NB4 (cell line): ENCODE measurements at regions not wholly inside any gene's neighbourhood (a gene's known extent, or its start where the extent isn't known, plus 50 kb on each side); places are given as distances from the start of the nearest gene placed in this dataset.

Source experiments
- DNase-seq: peaks from one replicate; pipeline ENCODE4 v3.0.0; 2010; ENCODE audit warnings: low read depth
- H3K4me3 ChIP-seq: one replicate; pipeline ENCODE4 v1.5.1; 2011; ENCODE audit warnings: mild to moderate bottlenecking, low read depth, low read length, moderate library complexity
- MYC ChIP-seq: IDR thresholded peaks from 2 replicates; pipeline ENCODE4 v1.6.1; 2011; ENCODE audit warnings: low read depth, low read length
- POLR2A ChIP-seq: IDR thresholded peaks from 2 replicates; pipeline ENCODE4 v1.6.1; 2011; ENCODE audit warnings: mild to moderate bottlenecking; ENCODE audit not compliant: insufficient read length; ENCODE audit errors: extremely low read depth
- TF ChIP-seq, protein P1 (sequence below): IDR thresholded peaks from 2 replicates; pipeline ENCODE4 v1.6.1; 2011; ENCODE audit warnings: low read depth, low read length
- TF ChIP-seq, protein P2 (sequence below): IDR thresholded peaks from one replicate; pipeline ENCODE4 v1.5.1; 2012; ENCODE audit warnings: low read depth, low read length

DNA sequence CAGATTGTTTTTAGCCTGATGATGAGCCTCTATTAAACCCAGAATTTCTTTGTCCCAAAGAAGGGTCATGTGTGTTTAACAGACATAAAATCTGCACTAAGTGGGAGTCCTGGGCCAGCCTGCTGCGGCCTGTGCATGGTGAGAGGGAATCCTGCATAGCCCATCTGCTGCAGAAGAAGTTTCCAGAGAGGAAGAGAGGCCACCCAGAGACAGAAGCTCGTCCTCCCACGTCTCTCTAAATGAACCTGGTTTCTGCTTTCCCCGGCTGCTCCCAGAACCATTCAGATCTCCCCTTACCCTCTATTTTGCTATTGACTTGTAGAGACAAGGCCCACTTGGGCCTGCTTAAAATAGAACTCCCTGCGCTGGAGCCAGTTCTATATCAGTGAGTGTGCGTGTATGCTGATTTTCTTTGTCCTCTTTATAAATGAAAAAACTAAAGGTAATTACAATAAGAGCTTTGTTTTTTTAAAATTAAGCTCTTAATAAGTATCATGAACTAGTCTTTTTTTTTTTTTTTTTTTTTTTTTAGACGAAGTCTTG, 142.8 kb upstream of the RAB4A start:
- TF ChIP-seq, protein P1, sequence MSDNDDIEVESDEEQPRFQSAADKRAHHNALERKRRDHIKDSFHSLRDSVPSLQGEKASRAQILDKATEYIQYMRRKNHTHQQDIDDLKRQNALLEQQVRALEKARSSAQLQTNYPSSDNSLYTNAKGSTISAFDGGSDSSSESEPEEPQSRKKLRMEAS, result no peak
- TF ChIP-seq, protein P2, sequence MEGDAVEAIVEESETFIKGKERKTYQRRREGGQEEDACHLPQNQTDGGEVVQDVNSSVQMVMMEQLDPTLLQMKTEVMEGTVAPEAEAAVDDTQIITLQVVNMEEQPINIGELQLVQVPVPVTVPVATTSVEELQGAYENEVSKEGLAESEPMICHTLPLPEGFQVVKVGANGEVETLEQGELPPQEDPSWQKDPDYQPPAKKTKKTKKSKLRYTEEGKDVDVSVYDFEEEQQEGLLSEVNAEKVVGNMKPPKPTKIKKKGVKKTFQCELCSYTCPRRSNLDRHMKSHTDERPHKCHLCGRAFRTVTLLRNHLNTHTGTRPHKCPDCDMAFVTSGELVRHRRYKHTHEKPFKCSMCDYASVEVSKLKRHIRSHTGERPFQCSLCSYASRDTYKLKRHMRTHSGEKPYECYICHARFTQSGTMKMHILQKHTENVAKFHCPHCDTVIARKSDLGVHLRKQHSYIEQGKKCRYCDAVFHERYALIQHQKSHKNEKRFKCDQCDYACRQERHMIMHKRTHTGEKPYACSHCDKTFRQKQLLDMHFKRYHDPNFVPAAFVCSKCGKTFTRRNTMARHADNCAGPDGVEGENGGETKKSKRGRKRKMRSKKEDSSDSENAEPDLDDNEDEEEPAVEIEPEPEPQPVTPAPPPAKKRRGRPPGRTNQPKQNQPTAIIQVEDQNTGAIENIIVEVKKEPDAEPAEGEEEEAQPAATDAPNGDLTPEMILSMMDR, result no peak
- TF ChIP-seq POLR2A (no peak), MYC (no peak)
- no peak overlapping the region for H3K4me3 ChIP-seq
- DNase-seq, result peak; percentile 35

DNA sequence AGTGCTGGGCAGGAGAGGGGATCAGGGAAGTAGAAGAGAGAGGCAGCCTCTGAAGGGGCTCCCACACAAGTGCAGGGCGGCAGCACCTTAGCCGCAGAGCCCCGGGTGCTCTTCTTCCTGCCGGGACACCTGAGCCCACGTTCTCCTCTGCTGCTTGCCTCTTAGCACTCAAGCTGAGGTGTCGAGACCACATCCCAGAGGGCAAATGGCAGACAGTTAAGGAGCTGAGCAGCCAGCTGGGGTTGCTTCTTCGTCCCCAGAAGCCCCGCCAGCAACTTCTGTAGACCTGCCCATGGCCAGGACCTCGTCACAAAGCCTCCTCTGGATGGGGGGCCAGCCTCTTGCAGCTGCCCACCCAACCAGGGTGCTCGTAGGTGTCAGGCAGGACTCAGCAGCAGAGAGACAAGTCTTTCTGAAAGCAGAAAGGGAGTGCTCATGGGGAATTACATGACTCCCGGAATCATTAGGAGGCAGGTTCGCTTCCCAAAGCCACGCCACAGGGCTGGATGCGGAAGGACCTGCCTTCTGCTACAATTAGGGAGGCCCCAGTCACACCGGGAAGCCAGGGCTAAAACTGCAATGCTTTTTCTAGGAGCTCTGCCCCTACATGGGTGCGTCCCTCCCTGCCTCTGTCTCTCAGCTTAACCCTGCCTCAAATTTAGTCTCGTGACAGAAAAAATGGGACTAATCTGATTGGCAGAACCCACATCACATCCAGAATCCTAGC, 141.4 kb upstream of the RAB4A start:
- H3K4me3 ChIP-seq, result no peak overlapping the region
- DNase-seq, result no peak
- TF ChIP-seq MYC, result no peak
- TF ChIP-seq POLR2A, result no peak
- TF ChIP-seq, protein P1, result no peak

DNA sequence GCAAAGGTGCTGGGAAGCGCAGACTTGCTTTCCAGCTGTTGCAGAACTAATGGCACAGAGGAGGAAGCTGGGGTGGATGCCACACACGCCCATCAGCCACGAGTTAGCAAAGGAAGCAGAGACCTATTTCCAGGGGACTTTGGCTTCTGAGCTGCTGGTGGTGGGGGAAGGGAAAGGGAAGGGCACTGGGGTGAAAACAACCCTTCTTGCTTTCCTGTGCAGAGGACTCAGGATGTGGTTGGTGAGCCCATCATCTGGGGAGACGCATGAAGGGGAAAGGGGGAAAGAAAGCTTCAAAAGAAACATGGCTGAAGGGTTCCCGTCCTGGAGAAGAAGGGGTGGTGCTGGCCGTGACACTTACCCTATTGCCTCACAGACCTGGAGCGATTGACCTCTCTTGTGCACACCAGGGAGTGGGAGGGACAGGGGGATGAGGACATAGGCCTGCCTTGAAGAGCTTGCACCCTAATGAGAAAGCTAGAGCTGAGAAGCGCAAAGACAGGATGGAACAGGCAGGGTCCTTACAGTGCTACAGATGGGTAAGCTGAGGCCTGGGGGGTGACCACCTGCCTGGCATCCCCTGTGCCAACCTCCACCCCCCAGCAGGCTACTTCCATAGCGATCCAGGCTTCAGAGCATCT, 140.8 kb upstream of the RAB4A start:
- TF ChIP-seq, protein P1, result peak; percentile 65
- TF ChIP-seq MYC, result no peak
- no peak for TF ChIP-seq POLR2A
- TF ChIP-seq, protein P2, result no peak
- DNase-seq, result peak; percentile 90
- H3K4me3 ChIP-seq, result no peak overlapping the region

DNA sequence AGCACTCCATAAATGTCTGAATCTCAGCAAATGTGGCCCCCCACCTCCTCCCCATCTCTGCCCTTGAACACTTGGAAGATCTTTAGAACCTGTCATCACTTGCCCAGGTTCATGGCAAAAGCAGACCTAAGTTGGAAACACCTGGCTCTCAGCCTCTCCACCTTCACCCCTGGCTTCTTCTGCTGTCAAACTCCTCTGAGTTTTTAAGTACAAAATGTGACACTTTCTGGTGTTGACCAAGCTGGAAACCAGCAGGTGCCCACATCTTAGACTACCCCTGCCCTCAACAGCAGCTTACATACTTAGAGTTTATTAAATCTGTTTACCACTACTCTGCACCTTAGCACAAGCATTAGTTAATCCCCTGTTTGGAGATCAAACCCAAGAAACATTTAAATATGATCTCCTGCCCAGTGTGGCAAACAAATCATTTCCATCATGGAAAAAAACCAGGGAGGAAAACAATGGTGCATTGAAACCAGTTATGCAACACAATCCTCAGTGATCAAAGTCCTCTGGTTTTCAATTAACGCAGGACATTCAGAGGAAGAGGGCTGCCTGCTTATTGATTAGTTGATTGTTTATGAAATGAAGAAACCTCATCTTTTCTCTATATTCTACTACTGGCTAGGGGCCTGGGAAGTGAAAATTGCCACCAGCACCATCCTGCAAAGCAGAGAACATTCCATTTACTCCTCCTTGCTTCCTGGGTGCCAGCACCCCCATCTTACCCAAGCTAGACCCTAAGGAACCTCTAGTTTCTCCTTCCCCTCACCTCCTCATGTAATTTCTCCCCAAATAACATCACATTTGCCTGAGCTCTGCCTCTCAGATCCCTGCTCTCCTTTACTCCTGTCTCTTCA, 139.4 kb upstream of the RAB4A start:
- DNase-seq, result no peak
- H3K4me3 ChIP-seq, result no peak overlapping the region
- TF ChIP-seq POLR2A (no peak), MYC (no peak)
- TF ChIP-seq, protein P1, result no peak
- TF ChIP-seq, protein P2, result no peak

DNA sequence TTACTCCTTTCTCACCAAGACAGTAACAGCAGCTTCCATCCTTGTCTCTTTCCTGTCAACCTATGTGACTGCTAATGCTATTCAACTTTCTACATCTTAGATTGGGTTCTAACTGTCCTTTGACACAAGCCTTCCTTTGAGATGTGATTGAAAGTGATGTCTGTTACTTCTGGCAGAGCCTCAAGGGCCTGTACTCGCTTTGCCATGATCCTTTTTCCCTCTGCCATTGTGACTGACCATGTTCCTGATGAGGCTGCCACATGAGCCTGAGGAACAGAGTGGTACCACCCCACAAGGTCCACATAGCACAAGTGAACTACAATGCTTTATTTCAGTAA, 138.8 kb upstream of the RAB4A start:
- no peak for DNase-seq
- TF ChIP-seq, protein P2, result no peak
- TF ChIP-seq POLR2A, result no peak
- TF ChIP-seq MYC, result no peak
- H3K4me3 ChIP-seq, result no peak overlapping the region

DNA sequence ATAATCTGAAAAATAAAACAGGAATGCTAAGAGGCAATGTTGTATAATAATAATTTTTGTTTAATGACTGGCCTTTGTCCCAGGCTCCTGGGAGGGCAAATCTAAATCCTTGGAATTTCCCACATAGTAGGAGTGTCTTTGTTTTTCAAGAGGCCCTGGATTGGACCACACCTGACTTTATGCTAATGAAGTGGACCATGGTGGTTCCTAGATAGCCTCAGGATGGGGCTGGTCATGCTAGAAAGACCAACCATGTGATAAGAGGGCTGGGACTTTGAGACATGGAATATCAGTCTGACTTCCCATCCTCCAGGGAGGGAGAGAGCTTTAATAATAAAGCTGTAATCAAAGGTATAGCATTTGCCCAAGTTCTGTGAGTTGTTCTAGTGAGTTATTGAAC, 138.2 kb upstream of the RAB4A start:
- no peak for DNase-seq
- no peak for TF ChIP-seq MYC
- TF ChIP-seq POLR2A, result no peak
- H3K4me3 ChIP-seq, result no peak overlapping the region
